HepG2 (cell line): ENCODE measurements at regions not wholly inside any gene's neighbourhood (a gene's known extent, or its start where the extent isn't known, plus 50 kb on each side); places are given as distances from the start of the nearest gene placed in this dataset.

Source experiments
- MATR3 ChIP-seq: sonication (generic); formaldehyde crosslinking; IDR thresholded peaks from 2 replicates; pipeline ENCODE4 v1.4.0; 2020; ENCODE audit warnings: missing genetic modification reagents
- PAF1 ChIP-seq: IDR thresholded peaks from 2 replicates; pipeline ENCODE4 v1.6.1; 2016; ENCODE audit warnings: missing genetic modification reagents, missing compliant biosample characterization
- YY1 ChIP-seq: IDR thresholded peaks from 2 replicates; pipeline ENCODE4 v1.6.1; 2011; ENCODE audit warnings: low read length, low read depth, moderate library complexity, mild to moderate bottlenecking; ENCODE audit not compliant: insufficient read depth, insufficient replicate concordance
- ZNF350 ChIP-seq: sonication (generic); formaldehyde crosslinking; IDR thresholded peaks from 2 replicates; pipeline ENCODE4 v1.4.0; 2020; ENCODE audit warnings: mild to moderate bottlenecking, low read depth, missing genetic modification reagents, borderline replicate concordance

GRCh38 chr12:73623421-73623820 lies 914.2 kb upstream of the ATXN7L3B start:
- TF ChIP-seq ZNF350 (CRISPR knock-in tag) (no peak), MATR3 (no peak), YY1 (no peak), PAF1 (CRISPR knock-in tag) (no peak)
